NB4 (cell line): ENCODE measurements at regions not wholly inside any gene's neighbourhood (a gene's known extent, or its start where the extent isn't known, plus 50 kb on each side); places are given as distances from the start of the nearest gene placed in this dataset.
A peak's percentile ranks its signal among the peaks of the same experiment; 100 is the strongest.
"Not testable (repeated sequence)": the region's sequence is repeated elsewhere in the genome, so short reads cannot be mapped to it uniquely, and the experiment has no call there.

Source experiments
- DNase-seq: peaks from one replicate; pipeline ENCODE4 v3.0.0; 2010; ENCODE audit warnings: low read depth
- H3K4me3 ChIP-seq: one replicate; pipeline ENCODE4 v1.5.1; 2011; ENCODE audit warnings: mild to moderate bottlenecking, low read depth, low read length, moderate library complexity
- MYC ChIP-seq: IDR thresholded peaks from 2 replicates; pipeline ENCODE4 v1.6.1; 2011; ENCODE audit warnings: low read depth, low read length
- POLR2A ChIP-seq: IDR thresholded peaks from 2 replicates; pipeline ENCODE4 v1.6.1; 2011; ENCODE audit warnings: mild to moderate bottlenecking; ENCODE audit not compliant: insufficient read length; ENCODE audit errors: extremely low read depth
- TF ChIP-seq, protein P1 (sequence below): IDR thresholded peaks from one replicate; pipeline ENCODE4 v1.5.1; 2012; ENCODE audit warnings: low read depth, low read length
- TF ChIP-seq, protein P2 (sequence below): IDR thresholded peaks from 2 replicates; pipeline ENCODE4 v1.6.1; 2011; ENCODE audit warnings: low read depth, low read length

DNA sequence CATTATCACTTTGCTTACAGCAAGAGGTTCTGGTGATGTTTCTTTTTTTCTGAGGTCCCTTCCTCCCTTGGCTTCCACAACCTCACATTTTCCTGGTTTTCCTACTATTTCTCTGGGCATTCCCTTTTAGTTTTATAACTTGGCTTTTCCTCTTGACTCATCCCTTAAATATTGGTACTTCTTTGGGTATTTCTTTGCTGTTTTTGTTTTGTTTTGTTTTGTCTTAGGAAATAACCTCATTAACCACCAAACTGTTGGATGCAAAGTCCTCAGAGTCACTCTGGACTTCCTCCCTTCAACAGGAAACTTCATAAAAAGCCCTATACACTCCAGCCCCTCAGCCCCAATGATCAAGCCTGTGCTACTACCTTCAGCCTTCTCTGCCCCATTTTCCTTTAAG is 211.1 kb downstream of the DUSP10 start:
- TF ChIP-seq POLR2A = no peak
- no peak overlapping the region for H3K4me3 ChIP-seq
- no peak for DNase-seq

DNA sequence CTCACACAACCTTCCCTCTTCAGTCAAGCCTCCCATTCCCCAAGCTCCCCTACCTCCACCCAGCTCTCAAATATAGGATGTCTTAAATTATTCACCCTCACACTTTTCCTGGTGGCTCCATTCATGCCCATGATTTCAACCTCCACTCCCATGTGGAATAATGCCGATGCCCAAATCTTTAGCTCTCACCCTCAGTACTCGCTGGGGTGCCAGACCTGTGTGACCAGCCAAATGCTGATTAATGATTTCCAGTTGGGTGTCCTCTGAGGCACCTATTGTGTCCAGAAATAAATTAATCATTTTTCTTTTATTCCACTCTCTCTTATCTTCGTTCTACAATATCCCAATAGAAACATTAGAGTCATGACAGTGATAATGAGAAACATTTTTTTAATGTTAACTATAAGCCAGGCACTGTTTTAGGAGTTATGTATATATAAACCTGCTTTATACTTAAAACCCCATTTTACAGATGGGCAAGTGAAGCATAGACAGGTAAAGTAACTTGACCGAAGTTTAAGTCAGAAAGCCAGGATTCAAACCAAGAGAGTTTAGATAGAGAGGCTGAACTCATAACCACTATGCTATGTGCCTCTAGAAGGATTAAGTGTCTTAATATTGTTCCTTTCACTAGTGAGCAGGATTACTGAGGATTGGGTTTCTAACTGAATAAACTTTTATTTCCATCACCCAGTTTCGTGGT is 209.7 kb downstream of the DUSP10 start:
- no peak overlapping the region for H3K4me3 ChIP-seq
- no peak for DNase-seq
- TF ChIP-seq, protein P1, sequence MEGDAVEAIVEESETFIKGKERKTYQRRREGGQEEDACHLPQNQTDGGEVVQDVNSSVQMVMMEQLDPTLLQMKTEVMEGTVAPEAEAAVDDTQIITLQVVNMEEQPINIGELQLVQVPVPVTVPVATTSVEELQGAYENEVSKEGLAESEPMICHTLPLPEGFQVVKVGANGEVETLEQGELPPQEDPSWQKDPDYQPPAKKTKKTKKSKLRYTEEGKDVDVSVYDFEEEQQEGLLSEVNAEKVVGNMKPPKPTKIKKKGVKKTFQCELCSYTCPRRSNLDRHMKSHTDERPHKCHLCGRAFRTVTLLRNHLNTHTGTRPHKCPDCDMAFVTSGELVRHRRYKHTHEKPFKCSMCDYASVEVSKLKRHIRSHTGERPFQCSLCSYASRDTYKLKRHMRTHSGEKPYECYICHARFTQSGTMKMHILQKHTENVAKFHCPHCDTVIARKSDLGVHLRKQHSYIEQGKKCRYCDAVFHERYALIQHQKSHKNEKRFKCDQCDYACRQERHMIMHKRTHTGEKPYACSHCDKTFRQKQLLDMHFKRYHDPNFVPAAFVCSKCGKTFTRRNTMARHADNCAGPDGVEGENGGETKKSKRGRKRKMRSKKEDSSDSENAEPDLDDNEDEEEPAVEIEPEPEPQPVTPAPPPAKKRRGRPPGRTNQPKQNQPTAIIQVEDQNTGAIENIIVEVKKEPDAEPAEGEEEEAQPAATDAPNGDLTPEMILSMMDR = no peak
- no peak for TF ChIP-seq MYC
- TF ChIP-seq, protein P2, sequence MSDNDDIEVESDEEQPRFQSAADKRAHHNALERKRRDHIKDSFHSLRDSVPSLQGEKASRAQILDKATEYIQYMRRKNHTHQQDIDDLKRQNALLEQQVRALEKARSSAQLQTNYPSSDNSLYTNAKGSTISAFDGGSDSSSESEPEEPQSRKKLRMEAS = no peak
- TF ChIP-seq POLR2A = no peak

DNA sequence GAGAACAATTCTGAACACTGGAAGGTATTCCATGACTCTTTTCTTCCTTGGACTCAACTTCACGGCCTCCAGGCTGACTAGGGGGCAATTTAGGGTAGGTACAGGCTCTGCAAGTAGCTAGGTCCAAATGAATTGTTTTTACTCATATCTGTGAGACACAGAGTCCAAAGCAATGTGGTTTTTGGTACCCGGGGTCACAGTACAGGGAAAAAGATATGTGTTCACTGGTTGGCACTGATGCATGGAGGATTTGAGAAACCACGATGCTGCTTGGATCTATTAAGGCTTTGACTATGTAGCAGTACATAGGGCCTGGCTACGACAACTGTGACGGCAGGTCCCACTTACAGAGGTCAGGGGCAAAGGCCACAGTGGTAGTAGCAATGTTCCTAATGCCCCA is 200.6 kb downstream of the DUSP10 start:
- no peak overlapping the region for H3K4me3 ChIP-seq
- TF ChIP-seq POLR2A (no peak), MYC (no peak)
- TF ChIP-seq, protein P1 = no peak
- TF ChIP-seq, protein P2 = no peak
- DNase-seq = no peak

DNA sequence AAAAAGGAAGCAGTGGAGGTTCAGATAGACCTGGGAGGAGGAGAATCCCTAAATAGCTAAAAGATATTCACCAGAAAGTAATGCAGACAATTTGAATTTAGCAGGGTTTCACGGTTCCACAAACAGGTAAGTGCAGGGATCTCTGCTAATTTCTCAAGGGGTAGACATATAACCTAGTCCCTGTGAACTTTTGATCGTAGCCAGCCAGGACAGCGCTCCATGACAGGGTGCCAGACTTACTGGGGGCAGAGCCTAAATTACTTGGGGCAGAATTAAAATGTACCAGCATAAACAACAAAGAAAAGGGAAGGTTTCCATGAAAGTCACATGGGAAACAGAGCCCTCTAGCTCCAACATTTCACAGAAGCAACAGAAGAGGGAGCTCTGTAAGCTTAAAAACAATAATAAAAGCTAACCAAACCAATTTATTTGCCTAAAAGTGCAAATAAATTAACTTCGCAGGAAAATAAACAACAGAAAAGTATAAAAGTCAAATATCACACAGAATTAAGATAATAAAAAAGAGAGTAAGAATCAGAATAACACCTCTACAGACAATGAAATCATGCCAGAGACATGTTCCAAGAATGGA is 198.3 kb downstream of the DUSP10 start:
- no peak overlapping the region for H3K4me3 ChIP-seq
- no peak for TF ChIP-seq POLR2A
- TF ChIP-seq, protein P2 = peak; percentile 31; the same call in 1 of the 2 replicates
- TF ChIP-seq, protein P1 = peak; percentile 44
- TF ChIP-seq MYC = no peak
- peak; percentile 48 for DNase-seq

DNA sequence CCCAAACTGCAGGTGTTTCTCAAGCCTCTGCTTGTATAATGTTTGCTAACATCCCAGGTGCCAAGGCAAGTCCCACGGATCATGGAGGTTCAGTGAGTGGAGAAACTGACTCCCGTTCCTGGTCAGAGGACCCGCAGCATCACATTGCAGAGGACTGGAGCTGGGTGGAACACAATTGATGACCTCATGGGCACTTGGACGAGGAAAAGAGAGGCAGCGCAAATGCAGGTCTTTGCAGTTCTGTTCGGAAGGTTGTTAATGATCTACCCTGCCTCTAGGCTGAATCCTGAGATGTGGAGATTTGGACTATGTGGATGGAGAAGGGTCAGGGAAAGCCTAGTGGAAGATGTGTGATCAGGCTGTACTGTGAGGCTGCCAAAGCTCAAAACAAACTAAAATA is 192.9 kb downstream of the DUSP10 start:
- H3K4me3 ChIP-seq = no peak overlapping the region
- TF ChIP-seq, protein P1 = no peak
- TF ChIP-seq, protein P2 = no peak
- TF ChIP-seq POLR2A = no peak
- TF ChIP-seq MYC = no peak
- DNase-seq = no peak

DNA sequence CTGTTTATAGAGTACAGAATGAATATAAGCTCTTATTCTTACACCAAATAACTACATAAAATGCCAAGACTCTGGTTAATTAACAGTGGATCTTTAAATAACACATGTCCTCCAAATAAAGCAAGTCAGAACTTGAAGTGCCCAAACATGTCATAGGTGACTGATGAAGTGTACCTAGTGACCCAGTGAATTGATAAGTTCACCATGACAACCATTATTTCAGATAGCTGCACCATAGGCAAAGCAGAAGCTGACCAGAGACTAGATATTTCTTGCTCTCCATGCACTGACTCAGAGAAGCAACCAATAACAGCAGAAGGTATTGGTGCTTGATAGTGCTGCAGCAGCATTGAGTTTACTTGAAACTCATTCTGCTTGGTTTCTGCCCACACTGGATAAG is 192.1 kb downstream of the DUSP10 start:
- no peak for DNase-seq
- H3K4me3 ChIP-seq = no peak overlapping the region
- TF ChIP-seq, protein P2 = no peak
- TF ChIP-seq, protein P1 = no peak
- TF ChIP-seq POLR2A (no peak), MYC (no peak)

DNA sequence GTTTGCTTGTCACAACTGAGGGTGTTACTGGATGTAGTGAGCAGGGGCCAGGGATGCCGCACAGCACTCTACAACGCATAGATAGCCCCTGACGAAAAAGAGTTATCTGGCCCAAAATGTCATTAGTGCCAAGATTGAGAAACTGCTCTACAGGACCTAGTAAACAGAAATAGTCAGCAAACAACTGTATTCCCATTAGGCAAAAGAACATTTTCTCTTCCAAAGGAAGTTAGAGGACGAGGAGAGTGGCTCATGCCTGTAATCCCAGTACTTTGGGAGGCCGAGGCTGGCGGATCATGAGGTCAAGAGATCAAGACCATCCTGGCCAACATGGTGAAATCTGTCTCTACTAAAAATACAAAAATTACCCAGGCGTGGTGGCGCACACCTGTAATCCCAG is 189.1 kb downstream of the DUSP10 start:
- H3K4me3 ChIP-seq, DNase-seq: not testable (repeated sequence)
